Calu3 (cell line): ENCODE measurements at regions not wholly inside any gene's neighbourhood (a gene's known extent, or its start where the extent isn't known, plus 50 kb on each side); places are given as distances from the start of the nearest gene placed in this dataset.

Experiments
- BruUV-seq: library from RNA; stranded (reverse); fragments of 400-500 nt; replicated peaks from 2 replicates; lab custom pipeline; 2021; lab: Mats Ljungman, UMichigan
- CTCF ChIA-PET: fragments of 300-600 bp; sonication (Branson Sonifier 250); formaldehyde crosslinking; loops from one replicate; lab custom pipeline; 2022; ENCODE audit warnings: antibody characterized with exemption; lab: Charles Lee
- DNase-seq: peaks from one replicate; pipeline ENCODE4 v3.0.0; 2022
- H3K27ac Mint-ChIP-seq: one replicate; pipeline ENCODE4 v1.8.0; 2022; ENCODE audit warnings: mixed read lengths; ENCODE audit not compliant: unreplicated experiment
- H3K27me3 Mint-ChIP-seq: one replicate; pipeline ENCODE4 v1.8.0; 2022; ENCODE audit warnings: mixed read lengths; ENCODE audit not compliant: unreplicated experiment
- H3K36me3 Mint-ChIP-seq: one replicate; pipeline ENCODE4 v1.8.0; 2022; ENCODE audit warnings: mild to moderate bottlenecking, moderate library complexity, mixed read lengths; ENCODE audit not compliant: insufficient read depth, unreplicated experiment
- H3K4me1 Mint-ChIP-seq: one replicate; pipeline ENCODE4 v1.8.0; 2022; ENCODE audit warnings: mild to moderate bottlenecking, low read depth, mixed read lengths; ENCODE audit not compliant: unreplicated experiment
- H3K4me3 Mint-ChIP-seq: one replicate; pipeline ENCODE4 v1.8.0; 2022; ENCODE audit warnings: mild to moderate bottlenecking, low read depth, moderate library complexity, mixed read lengths; ENCODE audit not compliant: unreplicated experiment
- H3K9me3 Mint-ChIP-seq: one replicate; pipeline ENCODE4 v1.8.0; 2022; ENCODE audit warnings: low read depth, mixed read lengths; ENCODE audit not compliant: unreplicated experiment
- intact Hi-C: fragments of 100-400 bp; cut with micrococcal nuclease; formaldehyde crosslinking; loops from one replicate; pipeline ENCODE4 v1.10.0; 2022; ENCODE audit not compliant: unreplicated experiment
- TF ChIP-seq, protein P1 (sequence below): fragments of 200-600 bp; IDR thresholded peaks from one replicate; pipeline ENCODE4 v1.8.0; 2022; ENCODE audit warnings: antibody characterized with exemption; ENCODE audit not compliant: unreplicated experiment

DNA sequence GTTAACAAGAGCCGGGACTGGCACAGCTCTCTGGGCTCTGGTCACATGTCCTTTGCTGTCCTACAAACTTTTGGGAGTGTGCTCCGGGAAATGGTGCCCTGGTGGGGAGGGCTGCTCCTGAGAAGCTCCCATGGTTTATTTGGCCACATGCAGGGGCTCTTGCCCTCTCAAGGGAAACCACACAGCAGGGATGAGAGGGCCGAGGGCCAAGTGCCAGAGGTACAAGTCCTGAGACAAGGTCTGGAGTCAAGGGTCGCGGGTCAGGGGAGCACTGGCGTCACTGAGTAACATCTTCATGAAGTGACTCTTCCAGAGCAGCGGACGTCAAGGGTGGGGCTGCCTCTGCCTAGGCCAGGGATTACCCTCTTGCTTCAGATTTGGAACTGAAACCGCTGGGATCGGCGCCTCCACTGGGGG, 1160.6 kb downstream of the TBC1D22A start:
- CTCF ChIA-PET: interaction anchor here (0.6 kb wide), 1 partner anchor 131 kb away, joined by 6 read pairs; no protein-coding TSS in a partner anchor
- intact Hi-C loops: no loop called here
- no peak for DNase-seq
- H3K4me3 Mint-ChIP-seq: no peak overlapping the region
- H3K4me1 Mint-ChIP-seq: no peaks in the 10 kb centered on the region
- H3K27ac Mint-ChIP-seq: no peak overlapping the region
- H3K9me3 Mint-ChIP-seq: peaks cover 30% of the 10 kb centered on the region
- TF ChIP-seq, protein P1, sequence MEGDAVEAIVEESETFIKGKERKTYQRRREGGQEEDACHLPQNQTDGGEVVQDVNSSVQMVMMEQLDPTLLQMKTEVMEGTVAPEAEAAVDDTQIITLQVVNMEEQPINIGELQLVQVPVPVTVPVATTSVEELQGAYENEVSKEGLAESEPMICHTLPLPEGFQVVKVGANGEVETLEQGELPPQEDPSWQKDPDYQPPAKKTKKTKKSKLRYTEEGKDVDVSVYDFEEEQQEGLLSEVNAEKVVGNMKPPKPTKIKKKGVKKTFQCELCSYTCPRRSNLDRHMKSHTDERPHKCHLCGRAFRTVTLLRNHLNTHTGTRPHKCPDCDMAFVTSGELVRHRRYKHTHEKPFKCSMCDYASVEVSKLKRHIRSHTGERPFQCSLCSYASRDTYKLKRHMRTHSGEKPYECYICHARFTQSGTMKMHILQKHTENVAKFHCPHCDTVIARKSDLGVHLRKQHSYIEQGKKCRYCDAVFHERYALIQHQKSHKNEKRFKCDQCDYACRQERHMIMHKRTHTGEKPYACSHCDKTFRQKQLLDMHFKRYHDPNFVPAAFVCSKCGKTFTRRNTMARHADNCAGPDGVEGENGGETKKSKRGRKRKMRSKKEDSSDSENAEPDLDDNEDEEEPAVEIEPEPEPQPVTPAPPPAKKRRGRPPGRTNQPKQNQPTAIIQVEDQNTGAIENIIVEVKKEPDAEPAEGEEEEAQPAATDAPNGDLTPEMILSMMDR: no peak
- no peaks in the 10 kb centered on the region for H3K27me3 Mint-ChIP-seq
- no peaks in the 10 kb centered on the region for H3K36me3 Mint-ChIP-seq
- no TSS peak for BruUV-seq

DNA sequence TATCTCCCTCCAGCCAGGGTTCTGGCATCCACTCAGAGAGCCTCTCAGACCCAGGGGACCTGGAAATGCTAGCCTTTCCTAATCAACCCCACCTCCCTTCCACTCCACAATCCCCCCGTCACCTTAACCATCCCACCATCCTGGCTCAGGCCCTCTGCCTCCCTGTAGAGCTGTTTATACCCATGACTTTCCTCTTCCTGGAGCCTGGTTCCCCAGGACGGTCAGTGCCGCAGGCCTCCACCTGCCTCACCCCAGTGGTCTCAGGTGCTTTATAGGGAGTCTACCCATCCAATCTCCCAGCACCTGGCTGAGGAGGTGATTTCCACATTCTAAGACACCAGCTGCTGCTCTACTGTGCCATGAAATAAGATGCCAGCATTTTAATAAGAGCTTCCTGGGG, 1159.5 kb downstream of the TBC1D22A start:
- TF ChIP-seq, protein P1: no peak
- CTCF ChIA-PET: no interaction called here
- Mint-ChIP-seq H3K9me3 (peaks cover 27% of the 10 kb centered on the region), H3K4me3 (no peak overlapping the region), H3K36me3 (no peaks in the 10 kb centered on the region), H3K4me1 (no peaks in the 10 kb centered on the region), H3K27ac (no peak overlapping the region), H3K27me3 (no peaks in the 10 kb centered on the region)
- no TSS peak for BruUV-seq
- intact Hi-C loops: no loop called here
- DNase-seq: no peak

DNA sequence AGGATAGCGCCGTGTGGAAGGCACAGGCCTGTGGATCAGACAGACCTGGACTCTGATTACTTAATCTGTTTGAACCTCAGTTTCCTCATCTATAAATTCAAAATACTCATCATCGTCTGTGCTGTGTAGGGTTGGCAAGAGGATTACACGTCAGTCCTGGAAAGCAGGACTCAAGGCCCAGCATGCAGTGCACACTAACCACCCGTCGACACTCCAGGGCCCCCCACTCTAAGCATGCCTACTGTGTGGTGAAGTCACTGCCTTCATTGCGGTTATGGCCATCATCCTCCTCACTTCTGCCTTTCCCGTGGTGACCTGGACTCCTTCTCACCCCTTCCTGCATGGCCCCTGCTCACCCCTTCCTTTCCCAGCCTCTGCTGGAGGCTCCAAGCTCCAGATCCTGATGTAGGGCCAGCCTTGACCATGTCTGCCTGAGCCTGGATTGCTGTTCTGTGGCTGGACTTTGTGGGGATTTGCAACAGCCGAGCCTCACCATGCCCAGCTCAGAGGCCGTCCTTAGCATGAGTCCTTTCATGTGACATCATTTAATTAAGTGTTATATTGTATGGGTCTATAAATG, 1158.0 kb downstream of the TBC1D22A start:
- no peaks in the 10 kb centered on the region for H3K27me3 Mint-ChIP-seq
- peaks cover 24% of the 10 kb centered on the region for H3K9me3 Mint-ChIP-seq
- CTCF ChIA-PET: no interaction called here
- BruUV-seq: no TSS peak
- H3K27ac Mint-ChIP-seq: no peak overlapping the region
- H3K4me1 Mint-ChIP-seq: no peaks in the 10 kb centered on the region
- no peak overlapping the region for H3K4me3 Mint-ChIP-seq
- TF ChIP-seq, protein P1: no peak
- intact Hi-C loops: no loop called here
- no peak for DNase-seq
- no peaks in the 10 kb centered on the region for H3K36me3 Mint-ChIP-seq

DNA sequence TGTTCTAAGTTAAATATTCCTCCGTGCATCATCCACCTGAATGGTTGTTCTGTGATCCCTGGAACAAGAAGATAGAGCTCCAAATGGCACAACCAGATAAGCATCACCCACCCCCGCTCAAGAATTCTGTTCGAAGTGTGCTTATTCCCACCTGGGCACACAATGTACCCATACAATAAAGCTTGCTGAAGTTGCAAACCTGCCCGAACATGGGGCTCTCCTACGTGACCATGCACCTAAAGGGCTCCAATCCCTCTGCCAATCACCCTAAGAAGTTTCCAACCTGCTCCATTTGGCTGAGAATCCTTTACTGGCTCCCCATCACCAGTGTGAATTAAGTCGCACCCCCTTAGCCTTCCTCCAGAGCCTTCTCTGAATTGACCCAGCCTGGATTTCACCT, 1157.4 kb downstream of the TBC1D22A start:
- BruUV-seq: no TSS peak
- CTCF ChIA-PET: no interaction called here
- TF ChIP-seq, protein P1: no peak
- Mint-ChIP-seq H3K4me3 (no peak overlapping the region), H3K27me3 (no peaks in the 10 kb centered on the region), H3K4me1 (no peaks in the 10 kb centered on the region), H3K9me3 (peaks cover 21% of the 10 kb centered on the region), H3K36me3 (no peaks in the 10 kb centered on the region), H3K27ac (no peak overlapping the region)
- intact Hi-C loops: no loop called here
- no peak for DNase-seq
